ENCODE measurements at regions not wholly inside any gene's neighbourhood (a gene's known extent, or its start where the extent isn't known, plus 50 kb on each side); places are given as distances from the start of the nearest gene placed in this dataset.
A peak's percentile ranks its signal among the peaks of the same experiment; 100 is the strongest.

DNA sequence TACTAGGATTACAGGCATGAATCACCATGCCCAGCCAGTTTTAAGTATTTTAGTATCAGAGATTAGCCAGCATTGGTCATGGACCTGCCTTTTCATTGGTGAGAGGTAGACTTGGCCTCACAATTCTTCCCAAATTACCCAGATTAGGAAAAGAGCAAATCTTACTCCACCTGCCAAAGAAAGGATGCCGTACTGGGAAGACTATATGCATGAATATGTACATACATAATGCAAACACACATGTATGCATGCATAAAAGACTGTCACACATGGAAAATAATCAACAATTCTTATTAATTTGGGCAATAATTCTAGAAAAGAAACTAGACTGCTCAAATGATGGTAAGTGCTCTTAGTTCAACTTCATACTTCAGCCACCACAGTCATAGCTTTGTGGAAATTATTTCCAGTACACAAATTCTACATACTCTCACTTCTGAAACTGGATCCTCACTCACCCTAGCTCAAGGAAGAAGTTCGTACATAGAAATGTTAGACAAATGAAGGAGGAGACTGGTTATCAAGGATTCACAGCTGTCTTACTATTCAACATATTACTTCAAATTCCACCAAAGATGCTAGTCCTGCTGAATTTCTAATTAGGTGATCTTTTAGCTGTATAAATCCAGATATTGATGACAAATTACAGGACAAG lies 73.7 kb downstream of the MINAR2 start:
- Histone ChIP-seq H3K4me3 (no peak overlapping the region), H3K9me3 (no peaks in the 10 kb centered on the region), H3K27me3 (replicated peaks; ENCODE audit: insufficient read depth) (no peaks in the 10 kb centered on the region), H3K27ac (no peak overlapping the region), H3K4me1 (ENCODE audit: control insufficient read depth in 1 of 2, low read depth in 2 of 2) (no peaks in the 10 kb centered on the region), H3K36me3 (no peaks in the 10 kb centered on the region)
- TF ChIP-seq CTCF (IDR thresholded peaks at IDR 0.05): no peak
- no peak for DNase-seq (ENCODE audit: low spot score)
- no peak for ATAC-seq (ENCODE audit: insufficient number of reproducible peaks, low FRiP score, low read depth)

DNA sequence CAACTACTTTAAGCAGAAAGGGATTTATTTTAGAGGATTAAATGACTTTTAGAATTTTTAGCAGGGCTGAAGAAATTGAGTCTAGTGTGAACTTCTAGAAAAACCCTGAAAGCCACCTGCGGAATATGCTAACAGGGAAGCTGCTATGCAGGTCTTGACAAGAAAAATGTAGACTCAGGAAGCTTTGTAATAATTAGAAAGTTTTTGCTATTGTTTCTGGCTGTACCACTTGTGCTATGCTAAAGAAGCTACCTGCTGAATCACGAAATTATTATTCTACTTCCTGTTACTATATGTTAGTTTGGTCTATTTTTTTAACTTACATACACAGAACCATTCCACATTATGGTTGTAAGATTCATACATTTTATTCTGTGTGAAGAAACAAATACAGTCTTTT lies 74.0 kb upstream of the CHSY3 start:
- Histone ChIP-seq H3K27me3 (replicated peaks; ENCODE audit: insufficient read depth) (no peaks in the 10 kb centered on the region), H3K4me3 (no peak overlapping the region), H3K36me3 (no peaks in the 10 kb centered on the region), H3K9me3 (no peaks in the 10 kb centered on the region), H3K27ac (no peak overlapping the region), H3K4me1 (ENCODE audit: control insufficient read depth in 1 of 2, low read depth in 2 of 2) (no peaks in the 10 kb centered on the region)
- ATAC-seq (ENCODE audit: insufficient number of reproducible peaks, low FRiP score, low read depth) (no peak), DNase-seq (ENCODE audit: low spot score) (no peak)
- TF ChIP-seq CTCF (IDR thresholded peaks at IDR 0.05): no peak

- no peak for ATAC-seq (ENCODE audit: insufficient number of reproducible peaks, low FRiP score, low read depth)
- TF ChIP-seq CTCF (IDR thresholded peaks at IDR 0.05): no peak
- no peaks in the 10 kb centered on the region for H3K27me3 ChIP-seq (replicated peaks; ENCODE audit: insufficient read depth)
- H3K4me1 ChIP-seq (ENCODE audit: control insufficient read depth in 1 of 2, low read depth in 2 of 2): no peaks in the 10 kb centered on the region
- no peaks in the 10 kb centered on the region for H3K36me3 ChIP-seq
- H3K4me3 ChIP-seq: no peak overlapping the region
- DNase-seq (ENCODE audit: low spot score): no peak
- no peaks in the 10 kb centered on the region for H3K9me3 ChIP-seq
- no peak overlapping the region for H3K27ac ChIP-seq
Observed at GRCh38 chr5:129836321-129836720, 67.9 kb upstream of the CHSY3 start.

GRCh38 chr5:129844764-129845163 lies 59.5 kb upstream of the CHSY3 start:
- Histone ChIP-seq H3K4me1 (ENCODE audit: control insufficient read depth in 1 of 2, low read depth in 2 of 2) (no peaks in the 10 kb centered on the region), H3K27ac (no peak overlapping the region), H3K9me3 (no peaks in the 10 kb centered on the region), H3K36me3 (no peaks in the 10 kb centered on the region), H3K27me3 (replicated peaks; ENCODE audit: insufficient read depth) (no peaks in the 10 kb centered on the region), H3K4me3 (no peak overlapping the region)
- no peak for TF ChIP-seq CTCF (IDR thresholded peaks at IDR 0.05)
- DNase-seq (ENCODE audit: low spot score) (no peak), ATAC-seq (ENCODE audit: insufficient number of reproducible peaks, low FRiP score, low read depth) (no peak)

- ATAC-seq (ENCODE audit: insufficient number of reproducible peaks, low FRiP score, low read depth): no peak
Observed at GRCh38 chr5:129852747-129853352, 51.4 kb upstream of the CHSY3 start.

More at GRCh38 chr5:129852747-129853352, 51.4 kb upstream of the CHSY3 start:
- Histone ChIP-seq H3K36me3 (no peaks in the 10 kb centered on the region), H3K9me3 (no peaks in the 10 kb centered on the region), H3K4me1 (ENCODE audit: control insufficient read depth in 1 of 2, low read depth in 2 of 2) (no peaks in the 10 kb centered on the region), H3K4me3 (no peak overlapping the region), H3K27me3 (replicated peaks; ENCODE audit: insufficient read depth) (no peaks in the 10 kb centered on the region), H3K27ac (no peak overlapping the region)
- DNase-seq (ENCODE audit: low spot score): peak; percentile 21
- peak; percentile 76 for TF ChIP-seq CTCF (IDR thresholded peaks at IDR 0.05)

Measured in thoracic aorta (tissue), 2 donors.